H9 (cell line): ENCODE measurements at regions not wholly inside any gene's neighbourhood (a gene's known extent, or its start where the extent isn't known, plus 50 kb on each side); places are given as distances from the start of the nearest gene placed in this dataset.
A peak's percentile ranks its signal among the peaks of the same experiment; 100 is the strongest.

Source experiments
- DNase-seq: peaks from one replicate; pipeline ENCODE4 v3.0.0-alpha.2; 2017
- H2AFZ ChIP-seq: one replicate; pipeline ENCODE4 v1.6.1; 2013; ENCODE audit warnings: mild to moderate bottlenecking, low read length, control low read depth, moderate library complexity
- H2AK5ac ChIP-seq: 2 replicates; pipeline ENCODE4 v1.6.1; 2013; ENCODE audit warnings: low read length, control low read depth, mixed read lengths; ENCODE audit not compliant: insufficient read length
- H2BK120ac ChIP-seq: one replicate; pipeline ENCODE4 v1.6.1; 2013; ENCODE audit warnings: low read depth, mild to moderate bottlenecking, low read length, control low read depth, inconsistent platforms; ENCODE audit not compliant: poor library complexity, severe bottlenecking
- H2BK12ac ChIP-seq: 2 replicates; pipeline ENCODE4 v1.6.1; 2013; ENCODE audit warnings: low read length, control low read depth, mixed read lengths, low read depth; ENCODE audit not compliant: insufficient read length
- H2BK15ac ChIP-seq: 2 replicates; pipeline ENCODE4 v1.6.1; 2013; ENCODE audit warnings: low read depth, low read length, control low read depth
- H2BK20ac ChIP-seq: one replicate; pipeline ENCODE4 v1.6.1; 2013; ENCODE audit warnings: low read depth, mild to moderate bottlenecking, low read length, control low read depth, inconsistent platforms; ENCODE audit not compliant: poor library complexity, severe bottlenecking
- H2BK5ac ChIP-seq: 2 replicates; pipeline ENCODE4 v1.6.1; 2013; ENCODE audit warnings: low read length, control low read depth, mixed read lengths; ENCODE audit not compliant: insufficient read length
- H3K14ac ChIP-seq: 2 replicates; pipeline ENCODE4 v1.6.1; 2013; ENCODE audit warnings: low read length, control low read depth; ENCODE audit not compliant: insufficient read depth
- H3K18ac ChIP-seq: 2 replicates; pipeline ENCODE4 v1.6.1; 2013; ENCODE audit warnings: low read depth, mild to moderate bottlenecking, mixed read lengths, low read length, control low read depth; ENCODE audit not compliant: insufficient read length
- H3K23ac ChIP-seq: 2 replicates; pipeline ENCODE4 v1.6.1; 2013; ENCODE audit warnings: low read length, control low read depth, mixed read lengths, low read depth; ENCODE audit not compliant: insufficient read length
- H3K23me2 ChIP-seq: 2 replicates; pipeline ENCODE4 v1.6.1; 2013; ENCODE audit warnings: low read depth, mild to moderate bottlenecking, mixed read lengths, low read length, control low read depth; ENCODE audit not compliant: insufficient read length, poor library complexity, severe bottlenecking
- H3K27ac ChIP-seq: 2 replicates; pipeline ENCODE4 v1.5.1; 2013; ENCODE audit warnings: low read length, control low read depth, mixed read lengths, low read depth; ENCODE audit not compliant: insufficient read length
- H3K27me3 ChIP-seq: 2 replicates; pipeline ENCODE4 v1.6.1; 2013; ENCODE audit warnings: low read length, control low read depth, inconsistent platforms; ENCODE audit not compliant: insufficient read depth
- H3K4ac ChIP-seq: 2 replicates; pipeline ENCODE4 v1.6.1; 2013; ENCODE audit warnings: low read depth, mild to moderate bottlenecking, control low read depth, inconsistent platforms, low read length, moderate library complexity
- H3K4me1 ChIP-seq: 2 replicates; pipeline ENCODE4 v1.6.1; 2013; ENCODE audit warnings: low read length, control low read depth, inconsistent platforms; ENCODE audit not compliant: insufficient read depth
- H3K4me2 ChIP-seq: 2 replicates; pipeline ENCODE4 v1.6.1; 2013; ENCODE audit warnings: low read length, control low read depth, mixed read lengths; ENCODE audit not compliant: insufficient read length, insufficient read depth
- H3K56ac ChIP-seq: 2 replicates; pipeline ENCODE4 v1.6.1; 2013; ENCODE audit warnings: low read depth, mild to moderate bottlenecking, mixed read lengths, low read length, control low read depth; ENCODE audit not compliant: insufficient read length
- H3K79me1 ChIP-seq: 2 replicates; pipeline ENCODE4 v1.6.1; 2013; ENCODE audit warnings: low read depth, mild to moderate bottlenecking, moderate library complexity, low read length, control low read depth, inconsistent platforms; ENCODE audit not compliant: insufficient read depth, poor library complexity, severe bottlenecking
- H3K79me2 ChIP-seq: 2 replicates; pipeline ENCODE4 v1.6.1; 2013; ENCODE audit warnings: low read length, control low read depth, inconsistent platforms; ENCODE audit not compliant: insufficient read depth
- H3K9ac ChIP-seq: 2 replicates; pipeline ENCODE4 v1.6.1; 2013; ENCODE audit warnings: low read length, control low read depth, mixed read lengths; ENCODE audit not compliant: insufficient read length; ENCODE audit errors: extremely low read depth
- H3K9me3 ChIP-seq: one replicate; pipeline ENCODE4 v1.6.1; 2013; ENCODE audit warnings: low read depth, low read length, inconsistent platforms; ENCODE audit not compliant: control insufficient read depth
- H3T11ph ChIP-seq: one replicate; pipeline ENCODE4 v1.6.1; 2013; ENCODE audit warnings: mild to moderate bottlenecking, low read length, control low read depth, inconsistent platforms
- H4K20me1 ChIP-seq: one replicate; pipeline ENCODE4 v1.6.1; 2013; ENCODE audit not compliant: control insufficient read depth, insufficient read length, insufficient read depth
- H4K5ac ChIP-seq: 2 replicates; pipeline ENCODE4 v1.6.1; 2013; ENCODE audit warnings: low read depth, mild to moderate bottlenecking, mixed read lengths, low read length, control low read depth; ENCODE audit not compliant: insufficient read length
- H4K8ac ChIP-seq: replicated peaks from 2 replicates; pipeline ENCODE4 v1.6.1; 2013; ENCODE audit warnings: low read length, control low read depth, mixed read lengths, low read depth; ENCODE audit not compliant: insufficient read length
- H4K91ac ChIP-seq: 2 replicates; pipeline ENCODE4 v1.6.1; 2013; ENCODE audit warnings: low read depth, mild to moderate bottlenecking, moderate library complexity, mixed read lengths, low read length, control low read depth; ENCODE audit not compliant: insufficient read length
- H3K27ac Mint-ChIP-seq, 3 experiments: 2 replicates in 2 of 3; 3 replicates in 1 of 3; pipeline ENCODE4 v1.8.0; 2020 to 2021; ENCODE audit warnings: mixed read lengths in 3 of 3, mild to moderate bottlenecking in 1 of 3, moderate library complexity in 1 of 3
- H3K27me3 Mint-ChIP-seq: 2 replicates; pipeline ENCODE4 v1.8.0; 2021; ENCODE audit warnings: low read depth, mild to moderate bottlenecking, moderate library complexity, mixed read lengths
- H3K36me3 Mint-ChIP-seq, 3 experiments: 2 replicates in 2 of 3; 3 replicates in 1 of 3; pipeline ENCODE4 v1.8.0; 2020 to 2021; ENCODE audit warnings: low read depth in 3 of 3, mixed read lengths in 3 of 3; ENCODE audit not compliant: insufficient read depth in 1 of 3
- H3K4me1 Mint-ChIP-seq, 2 experiments: 2 replicates each; pipeline ENCODE4 v1.8.0; 2020; ENCODE audit warnings: mixed read lengths in 2 of 2
- H3K4me3 Mint-ChIP-seq, 2 experiments: 2 replicates in 1 of 2; 3 replicates in 1 of 2; pipeline ENCODE4 v1.8.0; 2020 to 2021; ENCODE audit warnings: mild to moderate bottlenecking in 2 of 2, mixed read lengths in 2 of 2, moderate library complexity in 1 of 2
- H3K9me3 Mint-ChIP-seq, 2 experiments: 2 replicates in 1 of 2; 3 replicates in 1 of 2; pipeline ENCODE4 v1.8.0; 2020; ENCODE audit warnings: mild to moderate bottlenecking in 2 of 2, mixed read lengths in 2 of 2, moderate library complexity in 1 of 2
- CTCF ChIP-seq: fragments of 200-600 bp; sonication (generic); conservative IDR thresholded peaks from 3 replicates; pipeline ENCODE4 v1.8.0; 2021; ENCODE audit warnings: antibody characterized with exemption, mild to moderate bottlenecking
- WGBS: extraction: QIAGEN DNeasy Blood & Tissue Kit; methylation state at CpG from one replicate; pipeline ENCODE4 v1.1.7; 2013; ENCODE audit warnings: missing lambda C conversion rate, low lambda C conversion rate, mixed read lengths; ENCODE audit not compliant: insufficient read length; ENCODE audit errors: extremely low coverage; 5-methylcytosine and 5-hydroxymethylcytosine counted together

GRCh38 chr12:60066655-60067054, 470.8 kb downstream of the SLC16A7 start:
- H3K9me3 Mint-ChIP-seq = 0 out of 5 replicates have a peak, but pooled peaks cover 0 to 2% of the 10 kb centered on the region in 2 experiments
- Histone ChIP-seq H3K27ac (no peak overlapping the region), H3K4ac (no peak overlapping the region), H3K79me1 (no peaks in the 10 kb centered on the region), H2BK5ac (no peak overlapping the region), H4K8ac (no peak overlapping the region), H2BK15ac (no peak overlapping the region), H3K9ac (no peak overlapping the region), H2BK12ac (no peak overlapping the region), H2BK120ac (no peak overlapping the region), H2BK20ac (no peak overlapping the region), H3K4me1 (no peaks in the 10 kb centered on the region), H2AK5ac (no peak overlapping the region), H4K5ac (no peak overlapping the region), H3K27me3 (no peaks in the 10 kb centered on the region), H3K9me3 (no peaks in the 10 kb centered on the region), H2AFZ (no peak overlapping the region), H3K14ac (no peak overlapping the region), H3K79me2 (no peaks in the 10 kb centered on the region), H3T11ph (no peak overlapping the region), H3K18ac (no peak overlapping the region), H3K23me2 (no peaks in the 10 kb centered on the region), H4K20me1 (no peaks in the 10 kb centered on the region), H3K56ac (no peak overlapping the region), H4K91ac (no peak overlapping the region), H3K4me2 (no peak overlapping the region), H3K23ac (no peak overlapping the region)
- H3K36me3 Mint-ChIP-seq = no peaks in the 10 kb centered on the region
- no peak overlapping the region for H3K4me3 Mint-ChIP-seq
- H3K4me1 Mint-ChIP-seq = peaks cover 2 to 4% of the 10 kb centered on the region in 2 experiments; a peak in 1 of 4 replicates
- H3K27me3 Mint-ChIP-seq = no peaks in the 10 kb centered on the region
- H3K27ac Mint-ChIP-seq = no peak overlapping the region
- 0 out of 3 replicates have a peak, but pooled peaks have one; percentile 17 for TF ChIP-seq CTCF
- no CpG with 5 or more reads among the region's 1 CpG for WGBS
- no peak for DNase-seq
